ENCODE measurements at regions not wholly inside any gene's neighbourhood (a gene's known extent, or its start where the extent isn't known, plus 50 kb on each side); places are given as distances from the start of the nearest gene placed in this dataset.
"Not testable (repeated sequence)": the region's sequence is repeated elsewhere in the genome, so short reads cannot be mapped to it uniquely, and the experiment has no call there.

GRCh38 chr4:126758493-126758892, 874.3 kb upstream of the INTU start:
- no peak for TF ChIP-seq CTCF (IDR thresholded peaks at IDR 0.05; ENCODE audit: insufficient read depth, low read depth, low read length)

GRCh38 chr4:126761947-126762662, 870.7 kb upstream of the INTU start:
- no peak for TF ChIP-seq CTCF (IDR thresholded peaks at IDR 0.05; ENCODE audit: insufficient read depth, low read depth, low read length)
- H3K4me3 ChIP-seq (ENCODE audit: low read depth, low read length): no peak overlapping the region
- no peak for DNase-seq (ENCODE audit: low read depth)

More at GRCh38 chr4:126758493-126758892, 874.3 kb upstream of the INTU start:
- no peak for DNase-seq (ENCODE audit: low read depth)
- H3K4me3 ChIP-seq (ENCODE audit: low read depth, low read length): no peak overlapping the region

GRCh38 chr4:126762663-126763247, 870.0 kb upstream of the INTU start:
- no peak for TF ChIP-seq CTCF (IDR thresholded peaks at IDR 0.05; ENCODE audit: insufficient read depth, low read depth, low read length)
- no peak overlapping the region for H3K4me3 ChIP-seq (ENCODE audit: low read depth, low read length)
- DNase-seq (ENCODE audit: low read depth): no peak

GRCh38 chr4:126766241-126766640, 866.5 kb upstream of the INTU start:
- H3K4me3 ChIP-seq (ENCODE audit: low read depth, low read length): no peak overlapping the region
- no peak for DNase-seq (ENCODE audit: low read depth)
- no peak for TF ChIP-seq CTCF (IDR thresholded peaks at IDR 0.05; ENCODE audit: insufficient read depth, low read depth, low read length)

GRCh38 chr4:126768338-126768737, 864.4 kb upstream of the INTU start:
- H3K4me3 ChIP-seq (ENCODE audit: low read depth, low read length): no peak overlapping the region
- no peak for DNase-seq (ENCODE audit: low read depth)
- TF ChIP-seq CTCF (IDR thresholded peaks at IDR 0.05; ENCODE audit: insufficient read depth, low read depth, low read length): no peak

- not testable (repeated sequence) for DNase-seq (ENCODE audit: low read depth); H3K4me3 ChIP-seq (ENCODE audit: low read depth, low read length)
Measured at GRCh38 chr4:126770811-126771553, 861.8 kb upstream of the INTU start.

- H3K4me3 ChIP-seq (ENCODE audit: low read depth, low read length); DNase-seq (ENCODE audit: low read depth): not testable (repeated sequence)
Measured at GRCh38 chr4:126771618-126772017, 861.1 kb upstream of the INTU start.

Data from fibroblast of villous mesenchyme (primary cell).